Umbilical cord (tissue), 1 donor: ENCODE measurements at regions not wholly inside any gene's neighbourhood (a gene's known extent, or its start where the extent isn't known, plus 50 kb on each side); places are given as distances from the start of the nearest gene placed in this dataset.
A peak's percentile ranks its signal among the peaks of the same experiment; 100 is the strongest.
"Not testable (repeated sequence)": the region's sequence is repeated elsewhere in the genome, so short reads cannot be mapped to it uniquely, and the experiment has no call there.

ENCODE experiments used
- DNase-seq: peaks from one replicate; pipeline ENCODE4 v3.0.0-alpha.2; 2015; ENCODE audit warnings: low spot score

DNA sequence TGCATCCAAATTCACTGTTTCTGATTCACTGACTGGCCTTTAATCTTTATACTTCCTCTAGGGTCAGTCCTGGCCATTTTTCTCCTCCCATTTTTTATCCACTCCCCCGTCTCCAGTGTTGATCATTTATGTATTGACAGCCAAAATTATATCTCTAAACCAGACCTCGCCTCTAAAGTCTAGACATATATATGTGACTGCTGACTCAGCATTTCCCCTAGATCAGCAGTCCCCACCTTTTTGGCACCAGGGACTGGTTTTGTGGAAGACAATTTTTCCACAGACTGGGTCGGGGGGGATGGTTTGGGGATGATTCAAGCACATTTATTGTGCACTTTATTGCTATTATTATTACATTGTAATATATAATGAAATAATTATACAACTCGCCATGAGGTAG, 88.3 kb upstream of the DAAM1 start:
- no peak for DNase-seq

DNA sequence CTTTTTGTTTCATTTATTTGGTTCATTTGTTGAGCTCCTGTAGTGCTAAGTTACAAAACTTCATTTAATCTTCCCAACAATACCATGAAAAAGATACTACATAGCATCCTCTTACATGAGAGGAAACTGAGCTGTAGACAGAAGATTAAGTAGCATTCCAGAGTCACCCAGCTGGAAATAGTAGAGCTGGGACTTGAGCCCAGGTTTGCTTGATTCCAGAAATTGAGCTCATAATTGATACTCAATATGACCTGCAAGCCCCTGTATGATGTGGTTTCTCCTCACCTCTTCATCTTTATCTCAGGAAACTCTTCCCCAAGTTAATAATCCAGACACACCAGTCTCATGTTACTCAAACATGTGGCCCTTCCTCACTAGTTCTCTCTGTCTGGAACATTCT, 87.0 kb upstream of the DAAM1 start:
- DNase-seq = no peak

DNA sequence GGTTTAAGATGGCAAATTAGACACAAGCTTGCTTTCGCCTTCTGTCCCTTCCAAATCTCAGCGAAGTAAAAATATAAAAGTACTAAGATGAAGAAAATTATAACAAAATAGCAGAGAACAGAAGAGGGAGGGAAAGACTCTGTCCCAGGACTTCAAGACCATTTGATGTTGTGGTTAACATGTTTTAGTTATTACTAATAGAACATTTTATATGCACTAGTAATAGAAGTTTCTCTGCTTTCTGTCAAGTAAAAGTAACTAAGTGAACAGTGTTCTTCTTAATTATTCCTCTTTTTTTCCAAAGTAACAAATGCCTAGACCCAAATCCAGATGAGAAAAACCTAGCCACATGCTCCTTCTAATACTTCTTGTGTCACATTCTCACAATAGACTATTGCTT, 85.1 kb upstream of the DAAM1 start:
- DNase-seq = no peak

DNA sequence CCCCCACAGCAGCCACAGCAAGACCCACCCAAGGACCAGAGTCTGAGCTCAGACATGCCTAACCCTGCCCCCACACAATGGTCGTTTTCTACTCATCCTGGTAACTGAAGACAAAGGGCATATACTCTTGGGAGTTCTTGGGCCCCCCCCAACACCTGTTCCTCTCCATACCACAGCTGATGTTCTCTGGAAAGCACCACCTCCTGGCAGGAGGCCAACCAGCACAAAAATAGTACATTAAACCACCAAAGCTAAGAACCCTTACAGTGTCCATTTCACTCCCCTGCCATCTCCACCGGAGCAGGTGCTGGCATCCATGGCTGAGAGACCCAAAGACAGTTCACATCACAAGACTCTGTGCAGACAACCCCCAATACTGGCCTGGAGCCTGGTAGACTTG, 80.6 kb upstream of the DAAM1 start:
- DNase-seq = no peak

DNA sequence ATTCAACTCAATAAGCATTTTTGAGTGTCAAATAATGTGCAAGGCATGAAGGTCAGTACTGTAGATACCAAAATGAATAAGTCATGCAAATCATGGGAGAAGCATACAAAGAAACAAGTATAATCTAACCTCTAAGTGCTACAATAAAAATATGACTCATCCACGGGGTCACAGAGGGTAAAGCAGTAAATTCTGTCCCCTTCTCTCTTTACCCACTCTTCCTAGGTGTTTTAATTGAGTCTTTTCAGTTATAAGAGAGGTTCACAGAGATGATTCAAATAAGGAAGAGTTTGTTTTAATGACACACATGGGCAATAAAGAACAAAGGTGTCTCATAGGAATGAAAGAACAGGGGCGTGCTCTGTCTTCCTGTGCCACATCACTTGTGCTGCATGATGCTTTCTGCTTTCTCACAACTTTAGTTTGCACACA, 71.5 kb upstream of the DAAM1 start:
- no peak for DNase-seq

DNA sequence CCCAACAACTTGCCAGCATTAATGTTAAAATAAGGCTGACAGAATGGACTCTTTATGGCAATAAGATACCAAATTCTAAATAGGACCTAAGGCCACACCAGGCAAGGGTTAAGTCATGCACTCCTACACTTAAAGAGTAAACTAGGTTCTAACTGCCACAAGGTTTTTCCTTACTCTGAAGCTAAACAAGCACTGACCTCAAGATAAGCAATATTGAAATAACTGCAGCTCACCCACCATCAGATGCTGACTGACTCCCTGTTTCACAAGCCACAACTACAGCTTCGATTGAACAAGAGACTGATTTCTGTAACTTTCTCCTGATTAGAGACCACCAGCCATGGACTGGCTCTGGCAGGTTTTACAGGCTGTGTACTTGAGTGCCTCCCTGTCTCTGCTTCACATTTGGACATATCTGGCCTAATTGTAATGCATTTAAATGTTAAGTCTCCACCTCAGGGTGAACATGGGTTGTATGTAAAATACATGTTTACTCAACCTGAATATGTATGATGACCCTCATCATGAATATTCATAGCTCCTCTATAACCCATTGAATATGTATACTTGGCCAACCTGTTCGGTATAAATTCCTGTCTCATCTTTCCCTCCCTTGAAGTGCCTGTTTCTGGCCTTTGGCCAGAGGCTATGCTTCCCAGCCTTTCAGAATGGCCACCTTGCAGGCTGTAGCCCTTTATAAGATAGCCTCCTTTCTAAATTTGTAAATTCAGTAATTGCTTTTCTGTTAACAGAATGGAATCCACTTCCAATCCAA, 70.5 kb upstream of the DAAM1 start:
- DNase-seq = no peak

DNA sequence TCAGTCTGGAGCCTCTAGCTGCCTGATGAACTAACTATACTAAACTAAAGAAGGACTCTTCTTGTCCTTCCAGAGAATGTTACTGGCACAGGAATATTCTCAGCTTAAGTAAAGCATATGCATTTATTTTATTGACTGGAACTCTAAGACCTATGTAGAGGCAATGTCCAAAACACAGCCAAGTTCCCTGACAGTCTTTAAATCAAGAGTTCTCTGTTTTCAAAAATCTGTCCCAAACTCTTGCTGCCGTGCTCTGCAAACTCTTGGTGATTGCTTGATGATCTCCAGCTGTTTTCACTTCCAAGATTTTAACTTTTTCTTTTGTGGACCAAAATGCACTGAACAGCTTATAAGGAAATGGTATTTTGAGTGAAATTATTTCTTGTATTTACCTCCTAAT, 67.5 kb upstream of the DAAM1 start:
- DNase-seq = peak; percentile 77

DNA sequence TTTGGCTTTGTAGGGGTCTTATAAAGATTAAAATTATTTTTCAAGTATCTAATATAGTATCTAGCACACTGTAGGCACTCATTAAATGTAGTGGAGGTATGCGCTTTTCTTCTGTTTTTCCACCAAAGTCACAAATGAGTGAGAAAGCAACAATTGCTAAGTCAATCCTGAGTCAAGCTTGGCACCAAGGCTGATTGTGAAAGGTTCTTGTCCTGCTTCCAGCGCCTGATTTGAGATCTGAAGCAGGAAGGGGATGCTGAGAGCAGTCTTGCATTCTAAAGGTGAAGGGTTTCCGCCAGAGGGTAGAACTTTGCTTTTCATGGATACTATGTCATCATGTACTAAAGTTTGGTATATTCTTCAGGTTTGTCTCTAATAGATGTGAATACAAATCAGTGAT, 64.9 kb upstream of the DAAM1 start:
- no peak for DNase-seq

DNA sequence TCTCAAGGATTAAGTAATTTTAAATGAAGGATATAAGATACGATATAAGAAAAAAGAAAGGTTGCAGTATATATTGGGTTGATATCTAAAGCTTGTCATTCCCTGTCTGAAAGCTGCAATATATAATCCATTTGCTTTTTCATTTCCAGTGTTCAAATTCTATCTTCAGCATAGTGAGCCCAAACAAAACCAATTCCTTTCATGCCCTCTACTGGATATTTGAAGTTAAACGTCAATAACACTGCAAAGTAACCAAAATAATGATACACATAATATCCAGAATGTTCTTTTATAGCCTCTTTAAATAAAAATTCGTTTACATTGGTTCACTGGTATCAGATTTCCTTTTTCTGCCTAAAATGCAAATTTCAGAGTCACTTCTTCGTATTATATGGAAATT, 64.5 kb upstream of the DAAM1 start:
- DNase-seq = peak; percentile 25

DNA sequence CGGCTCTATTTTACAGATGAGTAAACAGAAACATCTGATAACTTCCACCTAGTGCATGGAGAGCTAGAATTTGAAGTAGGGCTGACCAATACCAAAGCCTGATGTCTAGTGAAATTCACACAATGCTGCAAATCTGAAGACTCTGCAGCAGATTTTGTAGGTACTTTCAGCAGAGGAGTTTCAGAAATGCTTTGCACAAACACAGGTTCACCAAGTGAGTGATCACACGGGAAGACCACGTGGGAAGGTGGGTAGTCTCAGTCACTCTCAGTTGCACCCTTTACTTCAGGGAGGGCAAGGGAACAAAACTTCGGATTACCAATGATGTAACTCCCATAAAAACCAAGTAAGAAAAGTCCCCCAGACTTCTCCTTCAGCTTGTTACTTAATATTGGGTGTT, 63.3 kb upstream of the DAAM1 start:
- no peak for DNase-seq

DNA sequence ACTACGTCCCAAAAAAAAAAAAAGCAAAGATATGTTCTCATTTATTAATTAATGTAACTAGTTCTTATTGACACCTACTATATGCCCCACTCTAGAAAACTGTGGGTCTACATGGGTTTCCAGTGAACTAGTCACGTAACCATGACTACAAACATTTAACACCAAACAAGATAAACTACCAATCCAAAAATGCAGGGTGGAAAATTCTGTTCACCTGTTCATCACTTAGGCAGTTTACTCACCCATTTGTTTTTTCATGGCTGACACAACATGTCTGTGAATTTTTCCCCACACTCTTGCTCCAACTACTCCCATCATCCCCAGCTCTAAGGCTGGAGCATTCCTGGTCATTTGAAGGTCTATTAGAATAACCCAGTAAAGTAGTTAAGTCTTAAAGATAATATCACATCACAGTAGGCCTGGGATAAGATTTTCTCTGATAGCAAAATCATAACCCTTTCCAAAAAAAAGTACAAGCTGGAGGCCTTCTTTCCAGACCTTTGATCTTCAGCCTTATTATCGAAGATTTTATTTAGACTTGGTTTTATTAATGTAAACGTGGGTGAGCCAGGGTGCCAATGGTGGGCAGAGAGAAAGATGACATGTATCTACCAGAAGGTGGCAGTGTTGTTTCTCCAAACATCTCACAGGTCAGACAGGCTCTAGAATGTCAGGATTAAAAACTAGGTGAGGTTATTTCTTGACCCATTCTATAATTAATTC, 61.6 kb upstream of the DAAM1 start:
- DNase-seq = peak; percentile 62

DNA sequence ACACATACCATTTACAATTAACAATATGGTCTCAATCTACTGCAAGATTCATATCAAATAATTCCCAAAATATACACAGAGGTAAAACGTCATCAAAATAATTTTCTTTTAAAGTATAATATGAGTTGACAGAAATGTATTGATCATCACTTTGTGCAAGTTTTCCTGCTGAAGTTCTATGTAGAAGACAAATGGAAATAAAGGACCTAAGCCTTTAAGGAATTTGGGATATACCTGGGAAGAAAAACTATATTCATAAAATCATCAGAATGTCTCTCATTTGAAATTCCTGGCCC, 61.1 kb upstream of the DAAM1 start:
- no peak for DNase-seq

DNA sequence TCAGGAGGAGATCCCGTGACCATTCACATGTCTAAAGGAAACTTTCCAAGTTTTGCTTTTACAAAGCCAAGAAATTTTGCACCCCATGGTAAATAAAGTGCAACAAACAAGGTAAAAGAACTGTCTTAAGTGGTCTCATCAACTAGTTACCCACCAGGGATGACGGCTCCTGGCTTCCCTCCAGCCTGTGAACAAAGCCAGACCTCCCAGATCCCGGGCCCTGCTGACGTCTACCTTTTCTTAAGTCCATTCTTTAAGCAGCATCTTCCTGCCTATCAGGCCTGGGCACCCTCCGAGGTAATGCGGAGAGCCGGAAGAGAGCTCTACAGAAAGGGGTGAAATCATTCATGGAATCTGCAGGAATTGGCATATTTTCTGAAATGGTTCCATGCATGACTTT, 58.0 kb upstream of the DAAM1 start:
- DNase-seq = no peak

DNA sequence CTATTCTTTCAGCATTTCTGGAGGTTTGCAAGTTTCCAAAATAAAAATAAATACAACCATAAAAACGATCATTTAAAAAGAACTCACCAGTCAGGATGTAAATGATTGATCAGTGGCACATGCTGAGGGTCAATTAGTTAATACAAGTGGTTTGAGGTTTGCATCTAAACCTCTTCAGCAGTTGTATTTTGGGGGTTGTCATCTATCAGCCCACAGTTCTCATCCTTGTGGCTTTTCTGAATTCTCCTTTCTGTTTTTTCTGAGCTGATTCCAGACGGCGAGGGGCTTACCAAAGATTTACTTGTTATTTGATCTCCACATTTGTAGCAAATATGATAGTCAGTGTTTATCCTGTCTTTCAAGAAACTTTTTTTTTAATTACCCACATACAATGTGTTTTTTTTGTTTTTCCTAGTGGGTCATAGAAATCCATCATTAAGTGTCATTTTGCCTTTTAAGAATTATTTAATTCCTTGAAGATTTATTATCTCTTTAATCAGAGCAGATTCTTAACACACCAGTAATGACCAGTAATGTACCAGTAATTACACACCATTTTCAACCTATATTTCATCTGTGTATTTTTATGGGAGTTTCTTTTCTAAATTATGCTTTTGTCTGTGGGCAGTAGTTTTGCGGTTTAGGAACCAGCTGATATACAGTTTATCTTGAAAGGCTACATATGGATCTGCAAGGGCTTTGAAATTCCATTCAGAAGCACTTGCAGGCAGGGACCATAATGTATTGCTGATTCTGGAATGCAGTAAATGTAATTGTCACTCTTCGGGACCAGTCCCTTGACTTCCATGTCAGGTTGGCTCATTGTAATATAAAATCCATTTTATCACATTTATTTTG, 56.3 kb upstream of the DAAM1 start:
- peak; percentile 51 for DNase-seq

DNA sequence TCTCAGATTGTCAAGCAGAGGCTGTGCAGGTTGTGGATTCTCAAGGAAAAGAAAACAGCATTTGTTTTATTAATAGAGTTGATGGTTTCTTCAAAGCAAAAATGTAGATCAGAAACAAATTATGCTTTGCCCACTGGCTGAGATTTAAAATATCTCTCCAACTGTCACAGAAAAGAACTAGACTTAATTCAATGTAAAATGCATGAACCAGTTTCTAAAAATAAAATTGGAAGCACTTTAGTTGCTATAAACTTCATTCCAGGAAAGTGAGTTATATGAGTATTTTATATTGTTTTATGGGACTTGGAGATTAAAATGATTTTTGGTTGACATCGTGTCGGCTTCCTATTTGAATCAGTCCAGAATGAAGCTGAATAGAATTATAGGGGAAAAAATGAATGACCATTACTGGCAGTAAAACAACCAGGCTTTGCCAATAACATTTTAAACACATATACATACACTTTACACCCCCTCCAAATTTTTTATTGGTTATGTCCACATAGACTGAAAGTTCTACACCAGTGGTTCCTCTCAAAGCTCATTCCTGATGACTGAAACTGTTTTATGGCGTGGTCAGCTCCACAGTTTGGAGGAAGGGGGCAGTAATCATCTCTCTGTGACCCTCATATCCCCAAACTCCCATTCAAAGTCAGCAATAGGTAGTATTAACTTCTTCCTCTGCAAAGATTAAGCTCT, 55.5 kb upstream of the DAAM1 start:
- peak; percentile 35 for DNase-seq

DNA sequence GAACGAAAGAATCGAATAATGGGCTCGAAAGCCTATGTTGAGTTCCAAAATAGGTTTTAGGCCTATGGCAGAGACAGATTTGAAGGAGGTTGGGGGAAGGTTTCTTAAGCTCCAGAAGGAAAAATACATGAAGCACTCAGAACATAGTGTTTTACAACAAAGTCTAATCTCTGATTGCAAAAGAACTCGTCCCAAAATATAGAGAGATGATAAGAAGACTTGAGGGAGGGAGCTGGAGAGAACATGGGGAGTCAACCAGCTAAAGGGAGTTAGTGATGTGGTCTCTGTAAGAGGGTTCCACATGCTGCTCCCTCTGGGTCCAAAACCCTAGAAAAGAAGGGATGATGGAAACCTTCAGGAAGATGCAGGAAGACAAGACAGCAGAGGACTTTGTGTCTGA, 54.8 kb upstream of the DAAM1 start:
- DNase-seq = peak; percentile 24

DNA sequence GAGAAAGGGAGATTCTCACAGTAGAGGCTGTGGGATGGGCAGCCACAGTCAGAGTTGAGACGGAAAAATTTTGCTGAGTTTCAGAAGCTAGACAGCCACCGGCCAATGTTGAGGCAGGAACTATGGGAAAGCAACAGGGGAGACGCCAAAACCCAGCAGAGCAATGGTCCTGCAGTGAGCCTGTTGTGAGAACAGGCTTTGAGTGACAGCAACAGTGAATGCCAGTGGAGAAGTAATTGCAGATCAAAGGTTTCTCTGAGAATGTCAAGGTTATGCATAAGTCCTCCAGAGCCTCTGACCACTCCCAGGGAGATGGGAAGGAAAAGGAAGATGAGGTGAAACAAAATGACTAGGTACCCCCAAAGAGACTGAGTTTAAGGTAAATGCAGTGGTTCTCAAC, 54.2 kb upstream of the DAAM1 start:
- DNase-seq = no peak

DNA sequence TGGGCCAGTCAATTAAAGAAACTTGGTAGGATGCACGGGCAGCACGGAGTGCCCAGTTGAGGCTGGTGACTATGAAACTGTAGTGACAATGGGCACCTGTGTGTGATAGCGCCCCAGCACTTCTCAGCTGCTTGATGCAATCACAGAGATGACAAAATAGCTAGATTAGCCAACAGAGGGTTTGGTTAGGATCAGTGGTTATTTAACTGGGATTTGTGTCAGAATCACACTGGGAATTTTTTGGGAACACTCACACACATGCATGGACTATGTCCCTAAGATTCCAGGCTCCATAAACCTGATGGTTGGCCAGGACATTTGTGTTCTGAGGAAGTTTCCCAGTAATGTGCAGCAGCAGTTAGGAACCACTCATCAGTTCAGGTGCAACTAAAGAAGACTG, 51.2 kb upstream of the DAAM1 start:
- DNase-seq = no peak

DNA sequence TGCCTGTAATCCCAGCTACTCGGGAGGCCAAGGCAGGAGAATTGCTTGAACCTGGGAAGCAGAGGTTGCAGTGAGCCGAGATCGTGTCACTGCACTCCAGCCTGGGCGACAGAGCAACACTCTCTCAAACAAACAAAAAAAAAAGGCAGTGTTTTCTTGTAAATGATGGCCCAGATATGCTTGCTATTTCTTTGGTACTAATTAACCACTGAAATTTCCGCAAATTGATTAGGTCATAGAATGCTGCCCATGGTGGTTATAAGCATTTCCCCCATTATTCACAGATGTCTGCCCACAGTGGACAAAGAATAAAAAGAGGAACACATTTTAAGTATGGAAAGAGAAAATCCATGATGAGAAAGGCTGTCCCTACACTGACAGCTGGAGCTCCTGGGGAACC, 49.9 kb upstream of the DAAM1 start:
- DNase-seq = not testable (repeated sequence)
